ENCODE measurements at regions not wholly inside any gene's neighbourhood (a gene's known extent, or its start where the extent isn't known, plus 50 kb on each side); places are given as distances from the start of the nearest gene placed in this dataset.

DNA sequence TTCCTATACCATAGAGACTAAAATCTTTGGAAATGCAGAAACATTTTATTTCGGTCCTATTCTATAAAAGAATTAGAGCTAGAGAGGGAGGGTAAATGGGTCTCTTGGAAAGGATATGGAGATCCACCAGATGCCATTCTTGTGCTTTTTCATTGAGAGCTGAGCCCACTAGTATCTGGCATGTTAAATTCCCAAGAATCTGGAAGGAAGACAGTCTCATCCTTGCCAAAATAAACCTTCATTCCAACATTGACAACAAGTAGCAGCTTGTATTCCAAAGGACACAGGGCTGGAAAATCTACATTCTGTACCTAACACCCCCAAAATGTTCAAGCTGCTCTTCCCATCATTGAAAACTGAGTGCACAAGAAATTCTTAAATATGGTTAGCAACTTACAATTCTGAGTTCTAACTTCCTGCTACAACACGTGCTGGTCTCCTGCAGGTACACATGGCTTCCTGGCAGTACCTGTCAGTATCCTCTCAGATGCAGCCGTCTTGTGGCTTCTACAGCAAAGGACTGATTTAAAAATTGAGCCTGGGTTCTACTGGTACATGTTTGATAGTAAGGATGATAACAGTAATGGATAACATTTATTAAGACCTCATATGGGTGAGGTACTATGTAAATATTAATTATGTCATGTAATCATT, 348.1 kb downstream of the SV2B start:
- TF ChIP-seq, protein P1, sequence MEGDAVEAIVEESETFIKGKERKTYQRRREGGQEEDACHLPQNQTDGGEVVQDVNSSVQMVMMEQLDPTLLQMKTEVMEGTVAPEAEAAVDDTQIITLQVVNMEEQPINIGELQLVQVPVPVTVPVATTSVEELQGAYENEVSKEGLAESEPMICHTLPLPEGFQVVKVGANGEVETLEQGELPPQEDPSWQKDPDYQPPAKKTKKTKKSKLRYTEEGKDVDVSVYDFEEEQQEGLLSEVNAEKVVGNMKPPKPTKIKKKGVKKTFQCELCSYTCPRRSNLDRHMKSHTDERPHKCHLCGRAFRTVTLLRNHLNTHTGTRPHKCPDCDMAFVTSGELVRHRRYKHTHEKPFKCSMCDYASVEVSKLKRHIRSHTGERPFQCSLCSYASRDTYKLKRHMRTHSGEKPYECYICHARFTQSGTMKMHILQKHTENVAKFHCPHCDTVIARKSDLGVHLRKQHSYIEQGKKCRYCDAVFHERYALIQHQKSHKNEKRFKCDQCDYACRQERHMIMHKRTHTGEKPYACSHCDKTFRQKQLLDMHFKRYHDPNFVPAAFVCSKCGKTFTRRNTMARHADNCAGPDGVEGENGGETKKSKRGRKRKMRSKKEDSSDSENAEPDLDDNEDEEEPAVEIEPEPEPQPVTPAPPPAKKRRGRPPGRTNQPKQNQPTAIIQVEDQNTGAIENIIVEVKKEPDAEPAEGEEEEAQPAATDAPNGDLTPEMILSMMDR (IDR thresholded peaks at IDR 0.05; ENCODE audit: low read depth, low read length, missing input control), result no peak
- TF ChIP-seq, protein P2, sequence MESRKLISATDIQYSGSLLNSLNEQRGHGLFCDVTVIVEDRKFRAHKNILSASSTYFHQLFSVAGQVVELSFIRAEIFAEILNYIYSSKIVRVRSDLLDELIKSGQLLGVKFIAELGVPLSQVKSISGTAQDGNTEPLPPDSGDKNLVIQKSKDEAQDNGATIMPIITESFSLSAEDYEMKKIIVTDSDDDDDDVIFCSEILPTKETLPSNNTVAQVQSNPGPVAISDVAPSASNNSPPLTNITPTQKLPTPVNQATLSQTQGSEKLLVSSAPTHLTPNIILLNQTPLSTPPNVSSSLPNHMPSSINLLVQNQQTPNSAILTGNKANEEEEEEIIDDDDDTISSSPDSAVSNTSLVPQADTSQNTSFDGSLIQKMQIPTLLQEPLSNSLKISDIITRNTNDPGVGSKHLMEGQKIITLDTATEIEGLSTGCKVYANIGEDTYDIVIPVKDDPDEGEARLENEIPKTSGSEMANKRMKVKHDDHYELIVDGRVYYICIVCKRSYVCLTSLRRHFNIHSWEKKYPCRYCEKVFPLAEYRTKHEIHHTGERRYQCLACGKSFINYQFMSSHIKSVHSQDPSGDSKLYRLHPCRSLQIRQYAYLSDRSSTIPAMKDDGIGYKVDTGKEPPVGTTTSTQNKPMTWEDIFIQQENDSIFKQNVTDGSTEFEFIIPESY (IDR thresholded peaks at IDR 0.05), result no peak
- TF ChIP-seq EGR1 (IDR thresholded peaks at IDR 0.05; ENCODE audit: low read depth in 2 of 2), result no peak
- TF ChIP-seq, protein P3, sequence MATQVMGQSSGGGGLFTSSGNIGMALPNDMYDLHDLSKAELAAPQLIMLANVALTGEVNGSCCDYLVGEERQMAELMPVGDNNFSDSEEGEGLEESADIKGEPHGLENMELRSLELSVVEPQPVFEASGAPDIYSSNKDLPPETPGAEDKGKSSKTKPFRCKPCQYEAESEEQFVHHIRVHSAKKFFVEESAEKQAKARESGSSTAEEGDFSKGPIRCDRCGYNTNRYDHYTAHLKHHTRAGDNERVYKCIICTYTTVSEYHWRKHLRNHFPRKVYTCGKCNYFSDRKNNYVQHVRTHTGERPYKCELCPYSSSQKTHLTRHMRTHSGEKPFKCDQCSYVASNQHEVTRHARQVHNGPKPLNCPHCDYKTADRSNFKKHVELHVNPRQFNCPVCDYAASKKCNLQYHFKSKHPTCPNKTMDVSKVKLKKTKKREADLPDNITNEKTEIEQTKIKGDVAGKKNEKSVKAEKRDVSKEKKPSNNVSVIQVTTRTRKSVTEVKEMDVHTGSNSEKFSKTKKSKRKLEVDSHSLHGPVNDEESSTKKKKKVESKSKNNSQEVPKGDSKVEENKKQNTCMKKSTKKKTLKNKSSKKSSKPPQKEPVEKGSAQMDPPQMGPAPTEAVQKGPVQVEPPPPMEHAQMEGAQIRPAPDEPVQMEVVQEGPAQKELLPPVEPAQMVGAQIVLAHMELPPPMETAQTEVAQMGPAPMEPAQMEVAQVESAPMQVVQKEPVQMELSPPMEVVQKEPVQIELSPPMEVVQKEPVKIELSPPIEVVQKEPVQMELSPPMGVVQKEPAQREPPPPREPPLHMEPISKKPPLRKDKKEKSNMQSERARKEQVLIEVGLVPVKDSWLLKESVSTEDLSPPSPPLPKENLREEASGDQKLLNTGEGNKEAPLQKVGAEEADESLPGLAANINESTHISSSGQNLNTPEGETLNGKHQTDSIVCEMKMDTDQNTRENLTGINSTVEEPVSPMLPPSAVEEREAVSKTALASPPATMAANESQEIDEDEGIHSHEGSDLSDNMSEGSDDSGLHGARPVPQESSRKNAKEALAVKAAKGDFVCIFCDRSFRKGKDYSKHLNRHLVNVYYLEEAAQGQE (IDR thresholded peaks at IDR 0.05), result no peak
- no peak for TF ChIP-seq YY1 (IDR thresholded peaks at IDR 0.05)
- TF ChIP-seq, protein P4, sequence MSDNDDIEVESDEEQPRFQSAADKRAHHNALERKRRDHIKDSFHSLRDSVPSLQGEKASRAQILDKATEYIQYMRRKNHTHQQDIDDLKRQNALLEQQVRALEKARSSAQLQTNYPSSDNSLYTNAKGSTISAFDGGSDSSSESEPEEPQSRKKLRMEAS (IDR thresholded peaks at IDR 0.05), result no peak
- TF ChIP-seq RAD21 (IDR thresholded peaks at IDR 0.05), result no peak
- no peak for TF ChIP-seq GABPA (IDR thresholded peaks at IDR 0.05 in 1 of 2, conservative IDR thresholded peaks at IDR 0.05 in 1 of 2)
- TF ChIP-seq HNF4A (conservative IDR thresholded peaks at IDR 0.05), result no peak
- no peak for TF ChIP-seq FOXA1 (IDR thresholded peaks at IDR 0.05)
- TF ChIP-seq TAF1 (conservative IDR thresholded peaks at IDR 0.05), result no peak
